HG03432 (cell line): ENCODE measurements at regions not wholly inside any gene's neighbourhood (a gene's known extent, or its start where the extent isn't known, plus 50 kb on each side); places are given as distances from the start of the nearest gene placed in this dataset.

Experiments
- ATAC-seq: cut with Tn5 transposase; IDR thresholded peaks from one replicate; pipeline ENCODE4 v1.9.1; 2021; ENCODE audit warnings: mild to moderate bottlenecking, moderate library complexity; ENCODE audit not compliant: unreplicated experiment

- no peak for ATAC-seq
Measured at GRCh38 chr18:76647322-76647721, 152.3 kb upstream of the ZNF516 start.

DNA sequence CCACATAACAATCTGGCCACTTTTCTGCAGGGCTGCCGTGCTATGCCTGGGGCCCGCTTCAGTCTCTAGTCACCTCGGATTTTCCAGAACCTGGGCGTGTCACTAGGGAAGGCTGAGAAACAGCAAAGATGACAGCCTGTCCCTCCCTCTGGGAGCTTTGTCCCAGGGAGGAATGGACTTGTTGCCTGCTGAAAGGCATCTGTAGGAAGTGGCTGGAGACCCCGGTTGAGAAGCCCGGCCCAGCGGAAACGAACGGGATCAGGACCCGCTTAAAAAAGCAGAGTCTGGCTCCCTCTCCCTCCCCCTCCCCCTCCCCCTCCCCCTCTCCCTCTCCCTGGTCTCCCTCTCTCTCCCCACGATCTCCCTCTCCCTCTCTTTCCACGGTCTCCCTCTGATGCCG is 149.5 kb upstream of the ZNF516 start:
- no peak for ATAC-seq

DNA sequence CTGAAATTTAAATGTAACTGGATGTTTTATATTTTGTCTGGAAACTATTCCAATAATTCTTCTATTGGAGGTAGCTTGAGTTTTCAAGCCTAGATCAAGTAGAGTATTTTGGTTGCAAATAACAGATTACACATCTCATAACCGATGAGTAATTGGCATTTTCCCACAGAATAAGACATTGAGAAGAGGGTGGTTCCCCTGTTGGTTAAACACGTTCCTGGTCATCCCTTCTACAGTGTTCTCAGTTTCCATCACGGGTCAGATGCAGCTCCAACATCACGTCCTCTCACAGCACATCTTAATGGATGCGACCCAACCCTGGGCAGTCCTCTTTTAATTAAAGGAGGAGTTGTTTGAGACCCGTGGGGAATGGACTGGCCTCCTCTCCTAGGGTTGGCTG is 149.0 kb upstream of the ZNF516 start:
- no peak for ATAC-seq

- no peak for ATAC-seq
Measured at GRCh38 chr18:76643199-76643598, 148.2 kb upstream of the ZNF516 start.

- ATAC-seq, result no peak
Measured at GRCh38 chr18:76640438-76640837, 145.4 kb upstream of the ZNF516 start.

GRCh38 chr18:76634564-76634963 is 139.5 kb upstream of the ZNF516 start:
- no peak for ATAC-seq

GRCh38 chr18:76633588-76634269 is 138.7 kb upstream of the ZNF516 start:
- ATAC-seq, result no peak

GRCh38 chr18:76627444-76627843 is 132.4 kb upstream of the ZNF516 start:
- no peak for ATAC-seq

DNA sequence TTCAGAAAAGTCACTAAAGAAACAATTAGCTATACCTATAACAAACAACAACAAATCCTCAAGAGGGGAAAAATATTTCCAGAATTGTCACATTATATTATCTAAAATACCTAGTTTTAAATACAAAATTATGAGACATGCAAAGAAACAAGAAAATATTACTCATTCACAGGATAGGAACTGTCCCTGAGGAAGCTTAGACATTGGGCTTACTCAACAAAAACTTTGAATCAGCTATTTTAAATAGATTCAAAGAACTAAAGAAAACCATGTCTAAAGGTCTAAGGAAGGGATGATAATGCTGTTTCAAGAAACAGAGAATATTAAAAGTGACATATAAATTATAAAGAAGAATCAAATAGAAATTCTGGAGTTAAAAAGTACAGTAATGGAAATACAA is 131.9 kb upstream of the ZNF516 start:
- no peak for ATAC-seq

GRCh38 chr18:76622651-76623050 is 127.6 kb upstream of the ZNF516 start:
- ATAC-seq, result no peak

DNA sequence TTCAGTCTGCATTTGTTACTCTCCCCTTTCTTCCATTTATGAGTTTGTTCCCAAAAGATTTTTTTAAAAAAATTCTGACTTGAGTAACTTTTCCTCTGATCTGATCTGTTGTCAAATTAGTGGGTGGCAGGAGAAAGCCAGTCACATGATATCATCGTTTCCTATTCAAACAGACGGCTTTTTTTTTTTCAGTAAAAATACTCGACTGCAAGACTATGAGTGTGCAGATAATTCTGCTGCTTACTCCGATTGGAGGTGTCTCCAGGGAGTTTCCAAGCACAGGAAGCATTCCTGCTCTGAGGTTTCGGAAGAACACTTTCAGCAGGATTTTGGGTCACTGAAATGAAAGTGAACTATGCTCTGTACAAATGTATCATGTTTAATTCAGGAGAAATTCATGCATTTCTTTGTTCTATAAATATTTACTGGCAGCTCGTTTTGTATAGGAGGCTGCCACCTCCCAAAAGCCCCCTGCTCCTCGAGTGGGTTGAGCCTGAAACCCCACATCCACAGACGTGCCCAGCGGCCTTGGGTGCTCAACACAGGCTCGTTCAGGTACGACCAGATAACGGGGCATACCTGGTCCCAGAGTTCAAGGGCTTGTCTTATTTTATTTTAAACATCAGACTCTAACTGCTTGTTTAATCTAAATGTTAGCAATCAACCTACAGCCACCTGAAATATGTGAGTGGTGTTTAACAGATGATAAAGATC is 126.9 kb upstream of the ZNF516 start:
- no peak for ATAC-seq

DNA sequence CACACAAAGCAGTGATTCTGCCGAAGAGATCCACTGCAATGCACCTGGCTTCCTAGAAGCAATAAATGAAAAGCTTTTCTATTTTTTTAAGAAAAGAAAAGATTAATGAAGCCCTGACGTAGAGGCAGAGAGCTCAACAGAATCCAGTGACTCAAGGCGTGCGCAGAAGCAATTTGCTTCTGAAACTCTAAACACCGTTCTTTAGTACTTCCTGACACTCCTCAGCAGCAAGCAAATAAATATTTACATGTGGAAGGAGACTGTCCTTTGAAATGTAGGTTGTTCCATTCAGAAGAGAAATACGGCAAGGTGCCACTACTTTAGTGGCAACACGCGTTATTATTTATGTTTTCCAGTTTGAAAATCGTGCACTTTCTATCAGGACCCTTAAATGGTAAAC is 126.2 kb upstream of the ZNF516 start:
- no peak for ATAC-seq

DNA sequence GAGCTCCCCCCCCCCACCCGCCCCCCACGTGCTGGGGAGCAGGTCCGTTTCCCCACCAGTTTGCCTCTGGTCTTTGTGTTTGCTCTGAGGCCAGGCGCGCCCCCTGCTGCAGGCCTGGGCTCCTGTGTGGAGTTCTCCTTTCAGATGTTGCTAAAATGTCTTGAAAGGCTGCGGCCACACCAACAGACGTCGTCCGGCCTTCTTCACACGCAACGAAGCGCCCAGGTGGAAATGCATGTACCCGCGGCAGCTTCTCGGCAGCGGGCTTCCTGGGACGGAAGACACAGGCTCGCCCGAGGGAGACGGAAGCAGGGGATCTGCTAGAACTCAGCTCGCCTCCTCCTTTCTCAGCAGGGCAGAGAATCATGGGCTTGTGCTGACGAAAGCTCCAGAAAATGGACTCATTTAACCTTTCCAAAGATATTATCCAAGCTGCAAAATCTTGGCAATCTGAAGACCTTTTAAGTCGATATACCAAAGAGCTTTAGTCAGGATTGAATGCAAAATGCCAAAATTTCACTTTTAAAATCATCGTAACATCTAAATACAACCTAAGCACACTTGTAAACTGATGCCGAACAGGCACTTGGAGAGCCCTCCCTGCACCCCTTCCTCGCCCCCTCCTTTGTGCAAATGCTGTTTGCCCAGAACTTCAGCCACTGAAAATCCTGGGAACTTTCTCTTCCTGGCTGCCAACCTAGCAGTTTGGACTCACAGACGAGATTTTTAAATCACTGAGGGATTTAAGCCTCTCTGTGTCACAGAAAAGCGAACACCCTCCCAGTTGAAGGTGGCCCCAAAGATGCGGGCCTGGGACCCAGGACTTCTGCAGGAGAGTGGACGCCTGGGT is 125.5 kb upstream of the ZNF516 start:
- ATAC-seq, result peak; percentile 91

DNA sequence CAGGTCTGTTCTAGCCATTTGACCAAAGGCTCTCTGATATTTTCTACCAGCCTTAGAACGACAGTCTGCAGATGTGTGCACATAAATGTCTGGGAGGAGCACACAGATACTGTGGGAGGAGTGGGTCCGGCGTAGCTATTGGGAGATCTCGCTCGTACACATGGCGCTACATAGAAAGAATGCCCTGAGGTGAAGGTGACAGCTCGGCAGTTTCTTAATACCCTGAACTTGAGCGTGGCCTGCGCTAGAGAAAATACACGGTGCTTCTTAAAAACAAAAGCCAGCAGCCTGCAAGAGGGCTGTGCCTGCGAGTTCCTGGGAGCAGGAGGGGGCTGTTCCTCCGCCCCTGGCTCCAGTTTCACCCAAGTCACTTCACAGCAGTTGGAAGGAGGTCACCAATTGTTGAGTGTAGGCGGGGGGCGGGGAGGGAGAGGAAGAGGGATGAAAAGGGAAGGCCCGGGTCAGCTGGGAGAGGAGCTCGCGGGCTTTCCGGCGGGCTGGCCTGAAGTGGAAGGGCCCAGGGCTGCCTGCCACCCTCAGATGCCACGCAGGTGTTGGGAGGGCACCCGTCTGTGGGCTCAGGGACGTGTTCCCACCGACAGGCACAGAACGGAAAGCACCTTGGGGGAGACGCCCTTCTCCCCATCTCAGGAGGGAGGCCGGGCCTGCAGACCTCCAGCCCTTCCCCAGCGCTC is 124.7 kb upstream of the ZNF516 start:
- no peak for ATAC-seq

DNA sequence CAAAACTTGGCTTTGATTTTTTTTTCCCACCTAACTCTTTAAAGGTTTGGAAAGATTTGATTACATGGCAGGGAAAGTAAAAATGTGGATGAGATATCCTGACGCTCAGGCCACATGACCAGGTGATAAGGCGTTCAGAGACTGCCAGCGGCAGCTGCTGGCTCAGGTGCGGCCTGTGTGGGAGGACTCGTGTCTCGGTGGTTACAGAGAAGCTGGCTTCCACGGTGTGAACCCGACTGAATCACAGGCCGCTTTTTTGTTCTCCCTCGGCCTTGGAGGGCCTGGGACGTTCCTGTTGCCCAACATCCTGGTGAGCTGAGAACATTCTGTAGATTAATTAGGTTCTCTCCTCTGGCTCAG is 124.2 kb upstream of the ZNF516 start:
- ATAC-seq, result no peak

DNA sequence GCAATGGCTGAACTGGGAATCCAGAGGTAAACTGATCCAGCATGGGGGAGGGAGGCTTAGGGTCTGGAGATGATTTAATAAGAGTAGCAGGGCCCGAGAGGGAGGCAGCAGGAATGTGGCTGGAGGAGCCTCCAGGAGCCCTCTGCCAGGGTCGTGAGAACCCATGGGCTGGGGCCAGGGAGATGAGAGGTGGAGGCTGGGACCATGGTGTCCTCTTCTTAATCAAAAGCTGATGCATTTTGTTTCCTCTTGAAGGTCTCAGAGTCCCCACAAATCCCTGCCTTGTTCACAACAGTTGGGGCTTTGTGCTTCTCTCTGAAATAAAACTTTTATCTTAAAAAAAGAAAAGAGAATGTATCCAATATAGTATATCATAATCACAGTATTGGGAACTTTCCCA is 123.7 kb upstream of the ZNF516 start:
- no peak for ATAC-seq

- no peak for ATAC-seq
Measured at GRCh38 chr18:76616373-76616772, 121.3 kb upstream of the ZNF516 start.

- ATAC-seq, result no peak
Measured at GRCh38 chr18:76615065-76615733, 120.2 kb upstream of the ZNF516 start.

- ATAC-seq, result no peak
Measured at GRCh38 chr18:76613755-76614120, 118.7 kb upstream of the ZNF516 start.

- ATAC-seq, result no peak
Measured at GRCh38 chr18:76613053-76613754, 118.2 kb upstream of the ZNF516 start.
